ENCODE measurements at regions not wholly inside any gene's neighbourhood (a gene's known extent, or its start where the extent isn't known, plus 50 kb on each side); places are given as distances from the start of the nearest gene placed in this dataset.

GRCh38 chr12:59904874-59905521 is 309.2 kb downstream of the SLC16A7 start:
- H4K5ac ChIP-seq (ENCODE audit: insufficient read length, low read depth, low read length) = no peak overlapping the region
- no peak overlapping the region for H2BK5ac ChIP-seq (ENCODE audit: low read depth, low read length)
- H2BK20ac ChIP-seq (ENCODE audit: low read length) = no peak overlapping the region
- no peaks in the 10 kb centered on the region for H3K36me3 ChIP-seq (ENCODE audit: control insufficient read depth in 2 of 4, insufficient read depth in 4 of 4, low read length in 3 of 4)
- no peak for FAIRE-seq
- H2BK12ac ChIP-seq (ENCODE audit: low read depth, low read length) = no peak overlapping the region
- H3K14ac ChIP-seq (ENCODE audit: insufficient read length) = no peak overlapping the region
- H2BK120ac ChIP-seq (replicated peaks; ENCODE audit: low read depth, low read length) = no peak overlapping the region
- no peak overlapping the region for H3K4me2 ChIP-seq (ENCODE audit: insufficient read depth in 1 of 2, low read depth in 2 of 2, low read length in 2 of 2)
- H3K27me3 ChIP-seq (replicated peaks in 1 of 4; ENCODE audit: control insufficient read depth in 3 of 4, extremely low read depth in 1 of 4, insufficient read depth in 3 of 4, low read length in 3 of 4) = no peaks in the 10 kb centered on the region
- no peak overlapping the region for H4K91ac ChIP-seq (replicated peaks; ENCODE audit: insufficient read length, low read length)
- WGBS, 2 experiments (ENCODE audit: extremely low coverage in 1 of 2, insufficient coverage in 1 of 2, insufficient read length in 1 of 2, insufficient replicate concordance in 2 of 2, low coverage in 1 of 2, low lambda C conversion rate in 2 of 2, missing lambda C conversion rate in 1 of 2) = 88% methylated on average over 3 of the region's 3 CpGs; no CpG with 5 or more reads in 1 of the 2 experiments
- no peak overlapping the region for H3K4me3 ChIP-seq (ENCODE audit: extremely low read depth in 1 of 4, insufficient read depth in 2 of 4, low read depth in 3 of 4, low read length in 4 of 4)
- ChIA-PET POLR2A (ENCODE audit: partially characterized antibody) (no interaction called here), CTCF (ENCODE audit: partially characterized antibody) (interaction anchor here (0.9 to 1.0 kb wide), 2 partner anchors 10 to 377 kb away, joined by 3 read pairs; no protein-coding TSS in a partner anchor)
- H3K79me2 ChIP-seq (ENCODE audit: control insufficient read depth in 1 of 2, insufficient read depth in 2 of 2, low read length in 2 of 2) = no peaks in the 10 kb centered on the region
- no peak overlapping the region for H3K4ac ChIP-seq (replicated peaks; ENCODE audit: insufficient read length, low read depth, low read length)
- H3K23ac ChIP-seq (ENCODE audit: insufficient read length) = no peak overlapping the region
- no peaks in the 10 kb centered on the region for H3K79me1 ChIP-seq (ENCODE audit: low read depth, low read length)
- H3K56ac ChIP-seq (replicated peaks; ENCODE audit: insufficient read length, low read depth, low read length) = no peak overlapping the region
- no peak overlapping the region for H3K18ac ChIP-seq (ENCODE audit: extremely low read depth, low read length)
- H3K4me1 ChIP-seq (replicated peaks in 1 of 4; ENCODE audit: control insufficient read depth in 3 of 4, insufficient read depth in 4 of 4, low read length in 3 of 4) = no peaks in the 10 kb centered on the region
- no peaks in the 10 kb centered on the region for H3K9me3 ChIP-seq (ENCODE audit: insufficient read depth in 2 of 2, low read depth in 1 of 2, low read length in 1 of 2)
- H3K9ac ChIP-seq (replicated peaks in 1 of 4; ENCODE audit: extremely low read depth in 1 of 4, low read depth in 3 of 4, low read length in 3 of 4) = no peak overlapping the region
- no peak overlapping the region for H2BK15ac ChIP-seq (ENCODE audit: low read length)
- no peak for DNase-seq (ENCODE audit: low read depth in 1 of 2, low spot score in 2 of 2)
- no peaks in the 10 kb centered on the region for H4K20me1 ChIP-seq (replicated peaks in 1 of 2; ENCODE audit: control insufficient read depth in 1 of 2, insufficient read depth in 2 of 2, low read length in 2 of 2)
- H4K8ac ChIP-seq (ENCODE audit: extremely low read depth, insufficient read depth, low read length) = no peak overlapping the region
- no peak overlapping the region for H2AFZ ChIP-seq (ENCODE audit: low read length)
- H3K27ac ChIP-seq (ENCODE audit: low read depth, low read length) = no peak overlapping the region
- H3K23me2 ChIP-seq (ENCODE audit: low read depth, low read length) = no peaks in the 10 kb centered on the region
- H2AK5ac ChIP-seq (ENCODE audit: low read depth, low read length) = no peak overlapping the region
- TF ChIP-seq SIX5 (IDR thresholded peaks at IDR 0.05; ENCODE audit: low read depth, low read length) = no peak
- TF ChIP-seq TCF12 (IDR thresholded peaks at IDR 0.05; ENCODE audit: low read depth, low read length) = no peak
- TF ChIP-seq RBBP5 (IDR thresholded peaks at IDR 0.05; ENCODE audit: borderline replicate concordance, low read depth, low read length) = no peak
- no peak for TF ChIP-seq RXRA (IDR thresholded peaks at IDR 0.05; ENCODE audit: insufficient read depth, low read depth, low read length)
- TF ChIP-seq CTBP2 (IDR thresholded peaks at IDR 0.05; ENCODE audit: borderline replicate concordance, insufficient read depth, insufficient read length, low read length) = no peak
- no peak for TF ChIP-seq POU5F1 (IDR thresholded peaks at IDR 0.05; ENCODE audit: low read depth, low read length)
- TF ChIP-seq SP2 (IDR thresholded peaks at IDR 0.05; ENCODE audit: low read length) = no peak
- no peak for TF ChIP-seq HDAC2 (IDR thresholded peaks at IDR 0.05; ENCODE audit: borderline replicate concordance in 1 of 2, low read depth in 2 of 2, low read length in 2 of 2)
- TF ChIP-seq ATF3 (IDR thresholded peaks at IDR 0.05; ENCODE audit: insufficient read depth, low read depth, low read length) = no peak
- no peak for TF ChIP-seq ATF2 (IDR thresholded peaks at IDR 0.05; ENCODE audit: low read length)
- TF ChIP-seq EZH2 (IDR thresholded peaks at IDR 0.05; ENCODE audit: low read depth, low read length, severe bottlenecking) = no peak
